HUES64 (cell line): ENCODE measurements at regions not wholly inside any gene's neighbourhood (a gene's known extent, or its start where the extent isn't known, plus 50 kb on each side); places are given as distances from the start of the nearest gene placed in this dataset.

ENCODE experiments used
- H3K27ac ChIP-seq: 2 replicates; pipeline ENCODE4 v1.7.0; 2013; ENCODE audit warnings: low read depth, low read length, inconsistent platforms
- H3K27me3 ChIP-seq: 2 replicates; pipeline ENCODE4 v1.6.1; 2013; ENCODE audit warnings: mild to moderate bottlenecking, low read length; ENCODE audit not compliant: insufficient read depth
- H3K36me3 ChIP-seq: 2 replicates; pipeline ENCODE4 v1.6.1; 2013; ENCODE audit warnings: mild to moderate bottlenecking, low read length; ENCODE audit not compliant: insufficient read depth
- H3K4me1 ChIP-seq: 2 replicates; pipeline ENCODE4 v1.6.1; 2013; ENCODE audit warnings: mild to moderate bottlenecking, low read length, moderate library complexity; ENCODE audit not compliant: insufficient read depth
- H3K4me3 ChIP-seq: 2 replicates; pipeline ENCODE4 v1.5.1; 2013; ENCODE audit warnings: mild to moderate bottlenecking, low read length, moderate library complexity
- H3K9ac ChIP-seq: 2 replicates; pipeline ENCODE4 v1.6.1; 2013; ENCODE audit warnings: mild to moderate bottlenecking, low read depth, low read length
- H3K9me3 ChIP-seq: 2 replicates; pipeline ENCODE4 v1.6.1; 2013; ENCODE audit warnings: low read depth, low read length; ENCODE audit not compliant: insufficient read depth
- WGBS: fragments of 150-250, 120-280 bp; methylation state at CpG from one replicate; pipeline ENCODE4 v1.1.7; 2013; ENCODE audit warnings: missing lambda C conversion rate; 5-methylcytosine and 5-hydroxymethylcytosine counted together

GRCh38 chr20:60214901-60215815 is 256.9 kb downstream of the CDH26 start:
- Histone ChIP-seq H3K4me3 (no peak overlapping the region), H3K4me1 (peaks cover 3% of the 10 kb centered on the region; the same call in 1 of the 2 replicates), H3K36me3 (no peaks in the 10 kb centered on the region), H3K27ac (no peak overlapping the region), H3K9me3 (no peaks in the 10 kb centered on the region), H3K9ac (no peak overlapping the region), H3K27me3 (no peaks in the 10 kb centered on the region)
- 96% methylated on average over 17 of the region's 17 CpGs for WGBS

- Histone ChIP-seq H3K9ac (no peak overlapping the region), H3K27ac (no peak overlapping the region), H3K36me3 (no peaks in the 10 kb centered on the region), H3K4me1 (peaks cover 3% of the 10 kb centered on the region; the same call in 1 of the 2 replicates), H3K9me3 (no peaks in the 10 kb centered on the region), H3K4me3 (no peak overlapping the region), H3K27me3 (no peaks in the 10 kb centered on the region)
- 93% methylated on average over 11 of the region's 11 CpGs for WGBS
Measured at GRCh38 chr20:60215816-60216730, 257.9 kb downstream of the CDH26 start.

- WGBS, result 94% methylated on average over 4 of the region's 4 CpGs
- Histone ChIP-seq H3K9ac (no peak overlapping the region), H3K9me3 (no peaks in the 10 kb centered on the region), H3K4me3 (no peak overlapping the region), H3K27me3 (no peaks in the 10 kb centered on the region), H3K4me1 (no peaks in the 10 kb centered on the region), H3K36me3 (no peaks in the 10 kb centered on the region), H3K27ac (no peak overlapping the region)
Measured at GRCh38 chr20:60219231-60219630, 261.0 kb downstream of the CDH26 start.

GRCh38 chr20:60219984-60220562 is 261.9 kb downstream of the CDH26 start:
- Histone ChIP-seq H3K9me3 (no peaks in the 10 kb centered on the region), H3K27me3 (no peaks in the 10 kb centered on the region)

GRCh38 chr20:60220706-60221105 is 262.5 kb downstream of the CDH26 start:
- H3K4me1 ChIP-seq, result no peaks in the 10 kb centered on the region
- no peaks in the 10 kb centered on the region for H3K36me3 ChIP-seq
- 96% methylated on average over 8 of the region's 8 CpGs for WGBS
- H3K9ac ChIP-seq, result no peak overlapping the region
- H3K27ac ChIP-seq, result no peak overlapping the region
- no peak overlapping the region for H3K4me3 ChIP-seq
- H3K9me3 ChIP-seq, result no peaks in the 10 kb centered on the region
- no peaks in the 10 kb centered on the region for H3K27me3 ChIP-seq

More at GRCh38 chr20:60219984-60220562, 261.9 kb downstream of the CDH26 start:
- Histone ChIP-seq H3K27ac (no peak overlapping the region), H3K4me1 (no peaks in the 10 kb centered on the region), H3K9ac (no peak overlapping the region), H3K4me3 (no peak overlapping the region), H3K36me3 (no peaks in the 10 kb centered on the region)
- 91% methylated on average over 9 of the region's 9 CpGs for WGBS

GRCh38 chr20:60221593-60221992 is 263.4 kb downstream of the CDH26 start:
- Histone ChIP-seq H3K36me3 (no peaks in the 10 kb centered on the region), H3K4me1 (no peaks in the 10 kb centered on the region), H3K4me3 (no peak overlapping the region), H3K27ac (no peak overlapping the region), H3K27me3 (no peaks in the 10 kb centered on the region), H3K9ac (no peak overlapping the region), H3K9me3 (no peaks in the 10 kb centered on the region)
- whole genome bisulfite sequencing, result 88% methylated on average over 3 of the region's 3 CpGs

- Histone ChIP-seq H3K9me3 (no peaks in the 10 kb centered on the region; the same call in 1 of the 2 replicates), H3K4me3 (no peak overlapping the region), H3K4me1 (no peaks in the 10 kb centered on the region), H3K27me3 (no peaks in the 10 kb centered on the region), H3K9ac (no peak overlapping the region), H3K27ac (no peak overlapping the region), H3K36me3 (no peaks in the 10 kb centered on the region)
- WGBS, result 93% methylated on average over 2 of the region's 2 CpGs
Measured at GRCh38 chr20:60222497-60222896, 264.3 kb downstream of the CDH26 start.

- Histone ChIP-seq H3K27me3 (no peaks in the 10 kb centered on the region), H3K4me3 (no peak overlapping the region), H3K9me3 (no peaks in the 10 kb centered on the region; the same call in 1 of the 2 replicates), H3K36me3 (no peaks in the 10 kb centered on the region), H3K27ac (no peak overlapping the region), H3K4me1 (no peaks in the 10 kb centered on the region), H3K9ac (no peak overlapping the region)
- WGBS, result 81% methylated on average over 3 of the region's 5 CpGs
Measured at GRCh38 chr20:60223174-60223573, 265.0 kb downstream of the CDH26 start.

- Histone ChIP-seq H3K4me1 (no peaks in the 10 kb centered on the region), H3K27me3 (no peaks in the 10 kb centered on the region), H3K9ac (no peak overlapping the region), H3K4me3 (no peak overlapping the region), H3K9me3 (no peaks in the 10 kb centered on the region; the same call in 1 of the 2 replicates), H3K36me3 (no peaks in the 10 kb centered on the region), H3K27ac (no peak overlapping the region)
- WGBS, result 81% methylated on average over 3 of the region's 3 CpGs
Measured at GRCh38 chr20:60224914-60225313, 266.7 kb downstream of the CDH26 start.

- Histone ChIP-seq H3K9ac (no peak overlapping the region), H3K4me1 (no peaks in the 10 kb centered on the region), H3K9me3 (no peaks in the 10 kb centered on the region; the same call in 1 of the 2 replicates), H3K36me3 (no peaks in the 10 kb centered on the region), H3K27ac (no peak overlapping the region), H3K4me3 (no peak overlapping the region), H3K27me3 (no peaks in the 10 kb centered on the region)
- 98% methylated on average over 3 of the region's 3 CpGs for WGBS
Measured at GRCh38 chr20:60228255-60228654, 270.0 kb downstream of the CDH26 start.

GRCh38 chr20:60232380-60232779 is 274.2 kb downstream of the CDH26 start:
- Histone ChIP-seq H3K27me3 (no peaks in the 10 kb centered on the region), H3K9ac (no peak overlapping the region), H3K4me3 (no peak overlapping the region), H3K9me3 (no peaks in the 10 kb centered on the region), H3K36me3 (no peaks in the 10 kb centered on the region), H3K4me1 (no peaks in the 10 kb centered on the region), H3K27ac (no peak overlapping the region)
- 91% methylated on average over 4 of the region's 4 CpGs for WGBS
